Lung (tissue), 11 donors: ENCODE measurements at regions not wholly inside any gene's neighbourhood (a gene's known extent, or its start where the extent isn't known, plus 50 kb on each side); places are given as distances from the start of the nearest gene placed in this dataset.

ENCODE experiments used
- ATAC-seq: fragments of 200-7000 bp; cut with Tn5 transposase; one replicate; pipeline ENCODE4 v1.9.1; 2020; ENCODE audit warnings: moderate number of reproducible peaks; ENCODE audit not compliant: insufficient read depth, low FRiP score
- DNase-seq, 3 donors: peaks; one replicate each; pipeline ENCODE4 v3.0.0-alpha.2; 2013 to 2017
- H3K27ac ChIP-seq, 2 donors: one replicate each; pipeline ENCODE4 v1.5.1; 2013; ENCODE audit warnings: mild to moderate bottlenecking in 2 of 2, moderate library complexity in 2 of 2, control low read depth in 1 of 2, inconsistent platforms in 1 of 2, low read depth in 1 of 2, low read length in 1 of 2
- H3K27me3 ChIP-seq, 3 donors: one replicate each; pipeline ENCODE4 v1.5.1; 2013; ENCODE audit warnings: low read length in 2 of 3; ENCODE audit not compliant: control insufficient read depth in 3 of 3, insufficient read depth in 3 of 3
- H3K36me3 ChIP-seq, 4 donors: one replicate each; pipeline ENCODE4 v1.5.1; 2013; ENCODE audit warnings: low read length in 4 of 4, mild to moderate bottlenecking in 1 of 4, moderate library complexity in 1 of 4; ENCODE audit not compliant: control insufficient read depth in 4 of 4, insufficient read depth in 4 of 4
- H3K4me1 ChIP-seq, 5 donors: one replicate each; pipeline ENCODE4 v1.5.1; 2013; ENCODE audit warnings: low read length in 5 of 5, mild to moderate bottlenecking in 2 of 5, moderate library complexity in 1 of 5; ENCODE audit not compliant: control insufficient read depth in 5 of 5, insufficient read depth in 5 of 5
- H3K4me3 ChIP-seq: one replicate; pipeline ENCODE4 v1.5.1; 2013; ENCODE audit warnings: mild to moderate bottlenecking, control low read depth, moderate library complexity
- H3K9ac ChIP-seq, 2 donors: one replicate each; pipeline ENCODE4 v1.5.1; 2013; ENCODE audit warnings: low read length in 2 of 2, control low read depth in 1 of 2; ENCODE audit not compliant: insufficient read depth in 1 of 2
- H3K9me3 ChIP-seq, 4 donors: one replicate each; pipeline ENCODE4 v1.5.1; 2013; ENCODE audit warnings: low read length in 3 of 4, mild to moderate bottlenecking in 1 of 4, moderate library complexity in 1 of 4; ENCODE audit not compliant: control insufficient read depth in 4 of 4, insufficient read depth in 3 of 4
- CTCF ChIP-seq: IDR thresholded peaks from 2 replicates; pipeline ENCODE4 v1.5.1; 2012; ENCODE audit warnings: mild to moderate bottlenecking; ENCODE audit errors: control extremely low read depth, extremely low read depth
- WGBS, 2 donors: extraction: QIAGEN DNeasy Blood & Tissue Kit; methylation state at CpG; one replicate each; pipeline ENCODE4 v1.1.7; 2013; 5-methylcytosine and 5-hydroxymethylcytosine counted together
- donor health status: control.
- donor health status: control.
- donor health status: Bipolar disorder and iron deficiency.
- donor health status: healthy.
- donor health status: DM: yes; HTN: yes; CAD: no.

GRCh38 chr11:45396394-45396793, 110.3 kb upstream of the SYT13 start:
- H3K27me3 ChIP-seq = peaks cover 0 to 3% (median 0%) of the 10 kb centered on the region in 3 donors
- no peak for TF ChIP-seq CTCF
- peaks cover 0 to 4% (median 0%) of the 10 kb centered on the region in 4 donors for H3K9me3 ChIP-seq
- no peak overlapping the region for H3K4me3 ChIP-seq
- DNase-seq (no peak), ATAC-seq (no peak)
- 65 to 70% methylated on average over 4 of the region's 4 CpGs for WGBS, 2 donors
- H3K4me1 ChIP-seq = peaks cover 0 to 11% (median 0%) of the 10 kb centered on the region in 5 donors
- no peak overlapping the region for H3K27ac ChIP-seq
- H3K9ac ChIP-seq = no peak overlapping the region
- H3K36me3 ChIP-seq = no peaks in the 10 kb centered on the region

- H3K4me3 ChIP-seq = no peak overlapping the region
- H3K9me3 ChIP-seq = peaks cover 0 to 4% (median 0%) of the 10 kb centered on the region in 4 donors
- ATAC-seq = no peak
- H3K27me3 ChIP-seq = peaks cover 0 to 3% (median 0%) of the 10 kb centered on the region in 3 donors
- H3K27ac ChIP-seq = no peak overlapping the region
- WGBS, 2 donors = 69 to 77% methylated on average over 5 of the region's 5 CpGs
- peaks cover 0 to 15% (median 0%) of the 10 kb centered on the region in 5 donors for H3K4me1 ChIP-seq
- no peaks in the 10 kb centered on the region for H3K36me3 ChIP-seq
- TF ChIP-seq CTCF = no peak
- no peak for DNase-seq
- H3K9ac ChIP-seq = no peak overlapping the region
These were observed 109.8 kb upstream of the SYT13 start for GRCh38 chr11:45395947-45396346.

- H3K9me3 ChIP-seq = peaks cover 0 to 4% (median 0%) of the 10 kb centered on the region in 4 donors
- ATAC-seq (no peak), DNase-seq (no peak)
- H3K4me3 ChIP-seq = no peak overlapping the region
- TF ChIP-seq CTCF = no peak
- peaks cover 0 to 3% (median 0%) of the 10 kb centered on the region in 3 donors for H3K27me3 ChIP-seq
- H3K36me3 ChIP-seq = no peaks in the 10 kb centered on the region
- H3K27ac ChIP-seq = no peak overlapping the region
- H3K4me1 ChIP-seq = peaks cover 0 to 16% (median 0%) of the 10 kb centered on the region in 5 donors
- no peak overlapping the region for H3K9ac ChIP-seq
- 94 to 95% methylated on average over 6 of the region's 6 CpGs for WGBS, 2 donors
These were observed 109.3 kb upstream of the SYT13 start for GRCh38 chr11:45395421-45395820.
